ENCODE measurements at regions not wholly inside any gene's neighbourhood (a gene's known extent, or its start where the extent isn't known, plus 50 kb on each side); places are given as distances from the start of the nearest gene placed in this dataset.
"Not testable (repeated sequence)": the region's sequence is repeated elsewhere in the genome, so short reads cannot be mapped to it uniquely, and the experiment has no call there.

DNA sequence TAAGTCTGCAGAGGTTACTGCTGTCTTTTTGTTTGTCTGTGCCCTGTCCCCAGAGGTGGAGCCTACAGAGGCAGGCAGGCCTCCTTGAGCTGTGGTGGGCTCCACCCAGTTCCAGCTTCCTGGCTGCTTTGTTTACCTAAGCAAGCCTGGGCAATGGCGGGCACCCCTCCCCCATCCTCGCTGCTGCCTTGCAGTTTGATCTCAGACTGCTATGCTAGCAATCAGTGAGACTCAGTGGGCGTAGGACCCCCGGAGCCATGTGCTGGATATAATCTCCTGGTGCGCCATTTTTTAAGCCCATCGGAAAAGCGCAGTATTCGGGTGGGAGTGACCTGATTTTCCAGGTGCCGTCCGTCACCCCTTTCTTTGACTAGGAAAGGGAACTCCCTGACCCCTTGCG lies 1363.1 kb downstream of the HACE1 start:
- TF ChIP-seq CTCF (IDR thresholded peaks at IDR 0.05; ENCODE audit: low read length); EZH2 (IDR thresholded peaks at IDR 0.05; ENCODE audit: borderline replicate concordance, low read length): not testable (repeated sequence)

Data from OCI-LY1 (cell line).